ENCODE measurements at regions not wholly inside any gene's neighbourhood (a gene's known extent, or its start where the extent isn't known, plus 50 kb on each side); places are given as distances from the start of the nearest gene placed in this dataset.

DNA sequence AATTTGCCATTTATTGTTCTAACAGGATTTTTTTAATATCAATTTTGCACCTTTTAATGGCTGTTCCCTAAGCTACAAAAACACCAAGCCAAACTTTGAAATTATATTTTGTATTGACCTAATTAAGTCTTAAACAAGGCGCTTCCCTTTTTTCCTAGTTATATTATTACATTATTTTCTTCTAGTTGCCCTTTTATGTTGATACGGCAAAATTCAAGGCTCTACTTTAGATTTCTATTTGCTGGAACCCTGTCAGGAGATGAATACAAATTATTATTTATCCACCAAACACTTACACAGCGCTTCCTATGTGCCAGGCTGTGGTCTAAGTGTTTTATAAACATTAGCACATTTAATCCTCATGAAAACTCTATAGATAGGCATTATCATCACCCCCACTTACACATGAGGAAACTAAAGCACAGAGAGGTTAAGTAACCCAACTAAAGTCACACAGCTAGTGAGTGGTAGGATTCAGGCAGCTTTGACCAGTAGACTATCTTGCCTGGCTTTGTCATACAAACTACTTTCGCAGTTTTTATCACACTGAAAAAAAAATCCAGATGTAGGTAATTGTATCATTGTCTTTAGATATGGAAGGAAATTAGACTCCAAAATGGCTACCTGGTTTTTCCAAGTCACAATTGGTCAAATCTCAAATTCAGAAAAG, 456.5 kb downstream of the STK39 start:
- Histone ChIP-seq H3K79me2 (ENCODE audit: control insufficient read depth in 1 of 2, insufficient read depth in 2 of 2, low read length in 2 of 2) (0 out of 4 replicates have a peak, but pooled peaks cover 0 to 3% of the 10 kb centered on the region in 2 experiments), H2BK20ac (ENCODE audit: low read length) (no peak overlapping the region), H3K36me3 (ENCODE audit: control insufficient read depth in 2 of 4, insufficient read depth in 4 of 4, low read length in 3 of 4) (no peaks in the 10 kb centered on the region), H3K23me2 (ENCODE audit: low read depth, low read length) (no peaks in the 10 kb centered on the region), H3K56ac (replicated peaks; ENCODE audit: insufficient read length, low read depth, low read length) (no peak overlapping the region), H3K18ac (ENCODE audit: extremely low read depth, low read length) (no peak overlapping the region), H4K5ac (ENCODE audit: insufficient read length, low read depth, low read length) (no peak overlapping the region), H3K4ac (replicated peaks; ENCODE audit: insufficient read length, low read depth, low read length) (no peak overlapping the region), H3K4me3 (ENCODE audit: extremely low read depth in 1 of 4, insufficient read depth in 2 of 4, low read depth in 3 of 4, low read length in 4 of 4) (no peak overlapping the region), H3K27me3 (replicated peaks in 1 of 4; ENCODE audit: control insufficient read depth in 3 of 4, extremely low read depth in 1 of 4, insufficient read depth in 3 of 4, low read length in 3 of 4) (no peaks in the 10 kb centered on the region; a peak in 1 of 7 replicates), H3K23ac (ENCODE audit: insufficient read length) (no peak overlapping the region), H3K4me1 (replicated peaks in 1 of 4; ENCODE audit: control insufficient read depth in 3 of 4, insufficient read depth in 4 of 4, low read length in 3 of 4) (peaks cover 0 to 13% (median 8%) of the 10 kb centered on the region in 4 experiments; a peak in 6 of 7 replicates), H3K27ac (ENCODE audit: low read depth, low read length) (no peak overlapping the region), H2BK12ac (ENCODE audit: low read depth, low read length) (no peak overlapping the region), H4K20me1 (replicated peaks in 1 of 2; ENCODE audit: control insufficient read depth in 1 of 2, insufficient read depth in 2 of 2, low read length in 2 of 2) (no peaks in the 10 kb centered on the region), H3K9ac (replicated peaks in 1 of 4; ENCODE audit: extremely low read depth in 1 of 4, low read depth in 3 of 4, low read length in 3 of 4) (no peak overlapping the region), H3K4me2 (ENCODE audit: insufficient read depth in 1 of 2, low read depth in 2 of 2, low read length in 2 of 2) (no peak overlapping the region), H3K9me3 (ENCODE audit: insufficient read depth in 2 of 2, low read depth in 1 of 2, low read length in 1 of 2) (no peaks in the 10 kb centered on the region), H2AK5ac (ENCODE audit: low read depth, low read length) (no peak overlapping the region), H2BK120ac (replicated peaks; ENCODE audit: low read depth, low read length) (no peak overlapping the region), H3K79me1 (ENCODE audit: low read depth, low read length) (no peaks in the 10 kb centered on the region; the same call in 1 of the 2 replicates), H2BK15ac (ENCODE audit: low read length) (no peak overlapping the region), H4K91ac (replicated peaks; ENCODE audit: insufficient read length, low read length) (no peak overlapping the region), H4K8ac (ENCODE audit: extremely low read depth, insufficient read depth, low read length) (no peak overlapping the region), H2AFZ (ENCODE audit: low read length) (no peak overlapping the region), H3K14ac (ENCODE audit: insufficient read length) (no peak overlapping the region), H2BK5ac (ENCODE audit: low read depth, low read length) (no peak overlapping the region)
- FAIRE-seq = no peak
- CTCF ChIA-PET (ENCODE audit: partially characterized antibody) = interaction anchor here (0.7 to 1.2 kb wide), 4 partner anchors 43 to 1177 kb away, joined by 3 to 5 read pairs (median 3); no protein-coding TSS in a partner anchor
- TF ChIP-seq TAF7 (optimal IDR thresholded peaks at IDR 0.05; ENCODE audit: borderline replicate concordance, low read depth, low read length) = no peak
- TF ChIP-seq KDM1A (IDR thresholded peaks at IDR 0.05; ENCODE audit: borderline replicate concordance, low read length) = peak; percentile 87; the same call in 1 of the 2 replicates
- WGBS, 2 experiments (ENCODE audit: extremely low coverage in 1 of 2, insufficient coverage in 1 of 2, insufficient read length in 1 of 2, insufficient replicate concordance in 2 of 2, low coverage in 1 of 2, low lambda C conversion rate in 2 of 2, missing lambda C conversion rate in 1 of 2) = 96% methylated on average over 4 of the region's 4 CpGs; no CpG with 5 or more reads in 1 of the 2 experiments
- DNase-seq (ENCODE audit: low read depth in 1 of 2, low spot score in 2 of 2) = no peak
- POLR2A ChIA-PET (ENCODE audit: partially characterized antibody) = no interaction called here
